ENCODE measurements at regions not wholly inside any gene's neighbourhood (a gene's known extent, or its start where the extent isn't known, plus 50 kb on each side); places are given as distances from the start of the nearest gene placed in this dataset.

DNA sequence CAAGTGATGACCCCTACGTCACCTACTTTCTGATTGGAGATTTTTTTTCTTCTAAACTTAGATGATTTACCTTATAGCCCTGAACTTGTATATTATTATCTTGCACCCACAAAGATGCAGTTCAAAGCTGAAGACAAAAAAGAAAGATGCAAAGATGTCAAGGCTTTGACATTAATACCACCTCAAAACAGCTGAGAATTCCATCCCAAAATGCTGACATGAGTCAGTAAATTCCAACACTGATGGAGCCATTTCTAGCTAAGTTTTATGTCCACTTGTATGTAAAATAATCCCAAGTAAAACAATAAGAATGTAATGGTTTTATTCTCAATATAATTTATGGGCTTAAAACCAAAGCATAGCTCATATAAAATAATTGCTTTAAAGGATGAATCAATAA lies 91.5 kb upstream of the CDH9 start:
- TF ChIP-seq CTCF (IDR thresholded peaks at IDR 0.05; ENCODE audit: low read depth, low read length, poor library complexity, severe bottlenecking) (no peak), EZH2phosphoT487 (IDR thresholded peaks at IDR 0.05; ENCODE audit: borderline replicate concordance, low read length) (no peak)
